GM20431 (cell line): ENCODE measurements at regions not wholly inside any gene's neighbourhood (a gene's known extent, or its start where the extent isn't known, plus 50 kb on each side); places are given as distances from the start of the nearest gene placed in this dataset.

Experiments
- in situ Hi-C: fragments of 300-500 bp; cut with MseI, MboI; formaldehyde crosslinking; loops from one replicate; pipeline ENCODE4 v1.15.0; 2020; ENCODE audit warnings: low sequenced_read_pairs; ENCODE audit not compliant: unreplicated experiment

GRCh38 chr1:234686035-234686434 lies 76.1 kb upstream of the IRF2BP2 start:
- in situ Hi-C loops = no loop called here

GRCh38 chr1:234684856-234685255 lies 74.9 kb upstream of the IRF2BP2 start:
- in situ Hi-C loops = no loop called here

- in situ Hi-C loops = no loop called here
Measured at GRCh38 chr1:234683861-234684632, 74.1 kb upstream of the IRF2BP2 start.

GRCh38 chr1:234683127-234683860 lies 73.3 kb upstream of the IRF2BP2 start:
- in situ Hi-C loops = no loop called here

- in situ Hi-C loops = no loop called here
Measured at GRCh38 chr1:234681990-234682389, 72.0 kb upstream of the IRF2BP2 start.

- in situ Hi-C loops = no loop called here
Measured at GRCh38 chr1:234681065-234681464, 71.1 kb upstream of the IRF2BP2 start.

DNA sequence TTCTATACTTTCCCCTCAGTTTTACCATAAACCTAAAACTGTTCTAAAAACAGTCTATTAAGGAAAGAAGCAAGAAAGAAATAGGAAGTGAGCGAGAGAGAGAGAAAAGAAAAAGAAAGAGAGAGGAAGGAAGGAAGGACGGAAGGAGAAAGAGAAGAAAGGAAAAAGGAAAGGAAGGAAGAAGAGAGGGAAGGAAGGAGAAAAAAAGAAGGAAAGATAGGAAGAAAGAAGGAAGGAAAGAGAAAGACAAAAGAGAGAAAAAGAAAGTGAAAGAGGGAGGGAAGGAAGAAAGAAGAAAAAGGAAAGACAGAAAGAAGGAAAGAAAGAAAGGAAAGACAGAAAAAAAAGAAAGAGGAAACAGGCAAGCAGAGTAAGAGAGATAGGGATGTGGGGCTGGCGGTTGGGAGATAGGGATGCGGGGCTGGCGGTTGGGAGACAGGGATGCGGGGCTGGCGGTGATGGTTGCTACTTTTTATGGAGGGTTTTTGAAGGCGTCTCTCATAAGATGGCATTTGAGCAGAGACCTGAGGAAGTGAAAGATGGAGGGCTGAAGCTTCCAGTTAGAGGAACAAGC lies 70.4 kb upstream of the IRF2BP2 start:
- in situ Hi-C loops = no loop called here

- in situ Hi-C loops = no loop called here
Measured at GRCh38 chr1:234676103-234676594, 66.2 kb upstream of the IRF2BP2 start.

GRCh38 chr1:234675572-234675971 lies 65.6 kb upstream of the IRF2BP2 start:
- in situ Hi-C loops = no loop called here

- in situ Hi-C loops = no loop called here
Measured at GRCh38 chr1:234675006-234675405, 65.0 kb upstream of the IRF2BP2 start.

DNA sequence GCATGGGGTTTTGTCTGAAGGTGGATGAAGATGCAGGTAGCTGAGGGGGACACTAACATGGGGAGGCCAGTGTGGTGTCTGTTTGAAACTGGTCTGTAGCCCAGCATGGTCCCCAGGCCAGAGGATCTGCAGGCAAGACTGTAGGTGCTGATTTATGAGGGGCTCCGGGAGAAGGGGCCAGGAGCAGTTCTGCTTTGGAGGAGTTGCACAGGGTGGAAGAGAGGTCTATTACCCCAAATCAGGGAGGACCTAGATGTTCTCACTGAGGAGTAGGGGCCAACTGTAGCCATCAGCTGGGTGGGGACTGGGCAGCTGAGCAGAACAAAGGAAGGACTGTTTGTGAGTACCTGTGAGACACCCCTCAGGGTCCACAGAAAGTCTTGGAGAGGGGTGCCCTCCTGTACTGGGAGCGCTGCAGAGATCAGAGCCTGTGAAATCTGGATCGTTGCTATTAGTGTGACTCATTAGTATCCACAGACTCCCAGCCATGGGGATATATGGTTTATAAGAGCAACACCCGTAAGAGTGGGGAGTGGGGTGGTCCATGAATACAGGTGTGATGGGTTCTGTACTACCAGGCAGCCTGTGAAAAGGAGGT lies 64.3 kb upstream of the IRF2BP2 start:
- in situ Hi-C loops = no loop called here

- in situ Hi-C loops = no loop called here
Measured at GRCh38 chr1:234672349-234673135, 62.6 kb upstream of the IRF2BP2 start.

GRCh38 chr1:234670967-234671626 lies 61.1 kb upstream of the IRF2BP2 start:
- in situ Hi-C loops = no loop called here

DNA sequence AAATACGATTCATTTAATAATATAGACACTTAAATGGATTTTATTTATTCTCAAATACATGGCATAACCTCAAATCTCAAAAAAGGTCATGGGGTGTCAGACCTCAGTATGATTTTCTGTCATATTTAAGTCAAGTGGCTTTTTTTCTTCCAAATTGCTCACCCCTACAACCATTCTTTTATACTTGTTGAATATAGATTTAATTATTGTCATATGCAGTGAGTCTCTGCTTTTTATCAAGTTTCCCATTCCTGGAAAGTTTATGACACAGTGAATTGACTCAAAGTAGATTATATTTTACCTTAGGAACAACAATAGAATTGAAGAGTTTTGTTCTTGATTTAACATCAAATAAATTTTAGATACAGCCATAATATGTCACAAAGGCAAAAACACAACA lies 59.5 kb upstream of the IRF2BP2 start:
- in situ Hi-C loops = no loop called here

DNA sequence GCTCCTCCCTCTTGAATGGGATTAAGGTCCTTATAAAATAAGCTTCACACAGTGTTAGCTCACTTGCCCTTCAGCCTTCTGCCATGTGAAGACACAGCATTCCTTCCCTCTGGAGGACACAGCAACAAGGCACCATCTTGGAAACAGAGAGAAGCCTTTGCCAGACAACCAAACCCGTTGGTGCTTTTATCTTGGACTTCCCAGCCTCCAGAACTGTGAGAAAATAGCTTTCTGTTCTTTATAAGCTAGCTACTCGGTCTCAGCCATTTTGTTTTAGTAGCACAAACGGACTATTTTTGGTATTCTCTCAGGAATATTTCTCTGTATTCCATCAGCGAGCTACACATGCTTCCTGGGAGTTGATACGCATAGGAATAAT lies 58.6 kb upstream of the IRF2BP2 start:
- in situ Hi-C loops = no loop called here

DNA sequence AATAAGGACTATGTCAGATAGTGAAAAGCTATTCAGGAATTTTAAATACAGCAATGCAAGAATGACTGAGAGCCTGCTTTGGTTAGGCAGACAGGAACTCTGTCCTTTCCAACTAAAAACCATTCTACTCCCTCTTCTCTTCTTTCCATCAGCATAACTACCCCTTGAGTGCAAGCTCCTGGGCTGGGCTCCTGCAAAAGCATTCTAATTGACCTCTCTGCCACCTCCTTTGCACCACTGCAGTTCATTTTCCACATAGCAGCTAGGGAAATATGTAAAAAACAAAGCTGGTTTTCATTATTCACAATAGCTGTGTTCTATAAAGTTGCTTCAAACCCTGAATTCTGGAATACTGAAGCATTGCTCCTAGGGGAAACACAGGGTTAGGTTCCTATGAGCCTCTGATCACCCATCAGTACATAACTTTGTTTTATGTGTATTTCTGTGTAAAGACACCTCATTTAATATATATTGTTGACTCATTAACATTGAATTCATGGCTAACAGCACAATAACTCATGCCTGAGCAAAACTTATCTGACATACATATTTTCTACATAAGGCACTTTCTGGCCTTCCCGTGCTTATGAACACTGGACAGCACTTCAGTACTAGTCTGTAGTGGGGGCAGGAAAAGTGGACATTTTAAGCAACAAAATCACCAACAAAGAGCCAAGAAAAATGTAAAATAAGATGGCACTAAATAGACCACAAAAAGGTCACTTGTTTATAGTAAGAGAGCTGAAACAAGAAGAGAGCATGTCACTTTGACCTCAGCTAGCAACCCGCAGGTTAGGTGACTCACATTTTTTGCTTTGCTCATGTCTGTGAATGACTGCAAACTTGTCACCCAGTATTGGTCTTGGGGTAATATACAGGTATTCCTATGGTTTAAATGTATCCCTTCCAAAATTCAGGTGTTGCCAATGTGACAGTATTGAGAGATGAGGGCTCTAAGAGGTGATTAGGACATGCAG lies 57.9 kb upstream of the IRF2BP2 start:
- in situ Hi-C loops = no loop called here

GRCh38 chr1:234666761-234667160 lies 56.8 kb upstream of the IRF2BP2 start:
- in situ Hi-C loops = no loop called here

DNA sequence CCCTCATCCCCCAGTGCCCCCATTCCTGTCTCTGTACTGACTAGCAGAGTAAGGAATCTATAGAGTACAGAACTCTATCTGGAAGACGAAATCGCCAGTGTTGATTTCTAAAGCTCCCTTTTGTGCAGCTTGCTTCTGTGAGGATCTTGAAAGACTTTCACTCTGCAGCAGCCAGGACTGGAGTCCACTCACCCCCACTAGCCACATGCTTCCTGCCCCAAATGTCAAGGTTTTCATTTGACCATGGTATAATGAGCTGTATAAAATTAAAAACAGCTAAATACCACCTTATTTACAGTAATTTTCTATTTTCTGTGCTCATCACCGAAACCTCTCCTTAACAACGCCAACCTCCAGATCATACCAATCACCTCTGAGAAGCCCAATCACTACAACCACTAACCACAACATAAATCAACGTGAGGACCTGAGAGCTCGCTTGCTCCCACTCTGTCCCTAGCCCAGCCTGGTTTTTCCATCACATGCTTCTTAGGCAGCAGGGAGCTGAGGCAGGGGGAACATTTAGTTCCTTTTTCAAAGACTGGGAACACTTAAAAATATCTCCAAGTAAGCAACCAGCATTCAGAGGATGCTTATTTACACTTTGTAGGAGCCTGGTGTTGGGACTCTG lies 56.1 kb upstream of the IRF2BP2 start:
- in situ Hi-C loops = no loop called here
